ENCODE measurements at regions not wholly inside any gene's neighbourhood (a gene's known extent, or its start where the extent isn't known, plus 50 kb on each side); places are given as distances from the start of the nearest gene placed in this dataset.

DNA sequence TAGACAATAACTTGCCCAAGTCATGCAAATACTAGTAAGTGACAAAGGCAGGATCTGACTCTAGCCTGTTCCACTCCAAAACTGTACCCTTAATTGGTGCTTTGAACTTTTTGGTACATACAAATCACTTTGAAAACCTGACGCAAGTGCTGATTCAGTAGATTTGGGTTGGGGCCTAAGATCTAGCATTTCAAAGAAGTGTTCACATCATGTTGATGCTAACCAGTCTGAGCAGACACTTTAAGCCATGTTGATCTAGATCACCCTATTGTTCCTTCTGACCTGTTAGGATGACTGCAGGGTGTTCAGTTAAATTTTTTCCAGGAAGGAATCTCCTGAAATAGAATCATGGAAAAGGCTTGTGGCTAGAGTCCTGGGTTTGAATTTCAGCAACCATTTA lies 57.7 kb upstream of the CPEB4 start:
- POLR2A ChIA-PET (ENCODE audit: partially characterized antibody): interaction anchor here (2.8 kb wide), 1 partner anchor 133 kb away, joined by 8 read pairs; no protein-coding TSS in a partner anchor

More for the DNA sequence above, 57.7 kb upstream of the CPEB4 start:
- Histone ChIP-seq H3K23me2 (ENCODE audit: low read depth, low read length) (no peaks in the 10 kb centered on the region), H3K36me3 (ENCODE audit: control insufficient read depth in 2 of 4, insufficient read depth in 4 of 4, low read length in 3 of 4) (no peaks in the 10 kb centered on the region), H3K4ac (replicated peaks; ENCODE audit: insufficient read length, low read depth, low read length) (no peak overlapping the region), H3K4me1 (replicated peaks in 1 of 4; ENCODE audit: control insufficient read depth in 3 of 4, insufficient read depth in 4 of 4, low read length in 3 of 4) (no peaks in the 10 kb centered on the region), H3K4me2 (ENCODE audit: insufficient read depth in 1 of 2, low read depth in 2 of 2, low read length in 2 of 2) (no peak overlapping the region), H2BK12ac (ENCODE audit: low read depth, low read length) (no peak overlapping the region), H2BK20ac (ENCODE audit: low read length) (no peak overlapping the region), H3K14ac (ENCODE audit: insufficient read length) (no peak overlapping the region), H3K27me3 (replicated peaks in 1 of 4; ENCODE audit: control insufficient read depth in 3 of 4, extremely low read depth in 1 of 4, insufficient read depth in 3 of 4, low read length in 3 of 4) (no peaks in the 10 kb centered on the region; a peak in 1 of 7 replicates), H3K18ac (ENCODE audit: extremely low read depth, low read length) (no peak overlapping the region), H2BK120ac (replicated peaks; ENCODE audit: low read depth, low read length) (no peak overlapping the region), H3K23ac (ENCODE audit: insufficient read length) (no peak overlapping the region), H2AFZ (ENCODE audit: low read length) (no peak overlapping the region), H3K27ac (ENCODE audit: low read depth, low read length) (no peak overlapping the region), H2BK5ac (ENCODE audit: low read depth, low read length) (no peak overlapping the region), H4K20me1 (replicated peaks in 1 of 2; ENCODE audit: control insufficient read depth in 1 of 2, insufficient read depth in 2 of 2, low read length in 2 of 2) (no peaks in the 10 kb centered on the region), H3K9ac (replicated peaks in 1 of 4; ENCODE audit: extremely low read depth in 1 of 4, low read depth in 3 of 4, low read length in 3 of 4) (no peak overlapping the region), H4K8ac (ENCODE audit: extremely low read depth, insufficient read depth, low read length) (no peak overlapping the region), H3K56ac (replicated peaks; ENCODE audit: insufficient read length, low read depth, low read length) (no peak overlapping the region), H4K91ac (replicated peaks; ENCODE audit: insufficient read length, low read length) (no peak overlapping the region), H3K79me1 (ENCODE audit: low read depth, low read length) (no peaks in the 10 kb centered on the region), H2BK15ac (ENCODE audit: low read length) (no peak overlapping the region), H4K5ac (ENCODE audit: insufficient read length, low read depth, low read length) (no peak overlapping the region), H3K9me3 (ENCODE audit: insufficient read depth in 2 of 2, low read depth in 1 of 2, low read length in 1 of 2) (no peaks in the 10 kb centered on the region), H3K79me2 (ENCODE audit: control insufficient read depth in 1 of 2, insufficient read depth in 2 of 2, low read length in 2 of 2) (no peaks in the 10 kb centered on the region), H3K4me3 (ENCODE audit: extremely low read depth in 1 of 4, insufficient read depth in 2 of 4, low read depth in 3 of 4, low read length in 4 of 4) (no peak overlapping the region), H2AK5ac (ENCODE audit: low read depth, low read length) (no peak overlapping the region)
- CTCF ChIA-PET (ENCODE audit: partially characterized antibody): interaction anchor here (0.9 to 2.2 kb wide), 6 partner anchors 15 to 213 kb away, joined by 3 to 5 read pairs (median 3); no protein-coding TSS in a partner anchor
- no peak for TF ChIP-seq SP2 (IDR thresholded peaks at IDR 0.05; ENCODE audit: low read length)
- no peak for TF ChIP-seq CTBP2 (IDR thresholded peaks at IDR 0.05; ENCODE audit: borderline replicate concordance, insufficient read depth, insufficient read length, low read length)
- TF ChIP-seq, protein P1, sequence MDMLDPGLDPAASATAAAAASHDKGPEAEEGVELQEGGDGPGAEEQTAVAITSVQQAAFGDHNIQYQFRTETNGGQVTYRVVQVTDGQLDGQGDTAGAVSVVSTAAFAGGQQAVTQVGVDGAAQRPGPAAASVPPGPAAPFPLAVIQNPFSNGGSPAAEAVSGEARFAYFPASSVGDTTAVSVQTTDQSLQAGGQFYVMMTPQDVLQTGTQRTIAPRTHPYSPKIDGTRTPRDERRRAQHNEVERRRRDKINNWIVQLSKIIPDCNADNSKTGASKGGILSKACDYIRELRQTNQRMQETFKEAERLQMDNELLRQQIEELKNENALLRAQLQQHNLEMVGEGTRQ (IDR thresholded peaks at IDR 0.05; ENCODE audit: low read length): no peak
- no peak for TF ChIP-seq RAD21 (IDR thresholded peaks at IDR 0.05 in 1 of 2, conservative IDR thresholded peaks at IDR 0.05 in 1 of 2; ENCODE audit: low read depth in 2 of 2, low read length in 2 of 2)
- no peak for TF ChIP-seq TAF7 (optimal IDR thresholded peaks at IDR 0.05; ENCODE audit: borderline replicate concordance, low read depth, low read length)
- FAIRE-seq: no peak
- no peak for DNase-seq (ENCODE audit: low read depth in 1 of 2, low spot score in 2 of 2)
- WGBS, 2 experiments (ENCODE audit: extremely low coverage in 1 of 2, insufficient coverage in 1 of 2, insufficient read length in 1 of 2, insufficient replicate concordance in 2 of 2, low coverage in 1 of 2, low lambda C conversion rate in 2 of 2, missing lambda C conversion rate in 1 of 2): 96% methylated on average over 1 of the region's 1 CpG; no CpG with 5 or more reads in 1 of the 2 experiments
